Calu3 (cell line): ENCODE measurements at regions not wholly inside any gene's neighbourhood (a gene's known extent, or its start where the extent isn't known, plus 50 kb on each side); places are given as distances from the start of the nearest gene placed in this dataset.

Source experiments
- BruUV-seq: library from RNA; stranded (reverse); fragments of 400-500 nt; replicated peaks from 2 replicates; lab custom pipeline; 2021; lab: Mats Ljungman, UMichigan
- CTCF ChIA-PET: fragments of 300-600 bp; sonication (Branson Sonifier 250); formaldehyde crosslinking; loops from one replicate; lab custom pipeline; 2022; ENCODE audit warnings: antibody characterized with exemption; lab: Charles Lee
- DNase-seq: peaks from one replicate; pipeline ENCODE4 v3.0.0; 2022
- H3K27ac Mint-ChIP-seq: one replicate; pipeline ENCODE4 v1.8.0; 2022; ENCODE audit warnings: mixed read lengths; ENCODE audit not compliant: unreplicated experiment
- H3K27me3 Mint-ChIP-seq: one replicate; pipeline ENCODE4 v1.8.0; 2022; ENCODE audit warnings: mixed read lengths; ENCODE audit not compliant: unreplicated experiment
- H3K36me3 Mint-ChIP-seq: one replicate; pipeline ENCODE4 v1.8.0; 2022; ENCODE audit warnings: mild to moderate bottlenecking, moderate library complexity, mixed read lengths; ENCODE audit not compliant: insufficient read depth, unreplicated experiment
- H3K4me1 Mint-ChIP-seq: one replicate; pipeline ENCODE4 v1.8.0; 2022; ENCODE audit warnings: mild to moderate bottlenecking, low read depth, mixed read lengths; ENCODE audit not compliant: unreplicated experiment
- H3K4me3 Mint-ChIP-seq: one replicate; pipeline ENCODE4 v1.8.0; 2022; ENCODE audit warnings: mild to moderate bottlenecking, low read depth, moderate library complexity, mixed read lengths; ENCODE audit not compliant: unreplicated experiment
- H3K9me3 Mint-ChIP-seq: one replicate; pipeline ENCODE4 v1.8.0; 2022; ENCODE audit warnings: low read depth, mixed read lengths; ENCODE audit not compliant: unreplicated experiment
- intact Hi-C: fragments of 100-400 bp; cut with micrococcal nuclease; formaldehyde crosslinking; loops from one replicate; pipeline ENCODE4 v1.10.0; 2022; ENCODE audit not compliant: unreplicated experiment
- TF ChIP-seq, protein P1 (sequence below): fragments of 200-600 bp; IDR thresholded peaks from one replicate; pipeline ENCODE4 v1.8.0; 2022; ENCODE audit warnings: antibody characterized with exemption; ENCODE audit not compliant: unreplicated experiment

DNA sequence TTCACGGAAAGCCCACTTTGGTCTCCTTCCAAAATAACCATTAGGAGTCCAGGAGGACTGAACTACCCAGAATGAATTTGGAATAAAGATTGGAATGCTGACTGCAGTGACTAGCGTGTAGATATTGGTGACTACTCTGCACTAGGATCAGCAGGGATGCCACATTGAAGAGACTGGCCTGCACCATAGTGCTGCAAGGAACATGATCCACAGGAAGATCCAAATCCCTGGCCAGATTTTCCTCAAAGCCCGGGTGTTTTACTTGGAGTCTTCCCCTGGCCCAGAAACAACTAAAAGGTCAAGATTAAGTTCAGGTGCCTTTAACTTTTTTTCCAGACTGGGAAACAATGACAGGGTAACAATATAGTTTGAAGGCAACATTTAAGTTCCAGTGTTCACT is 870.4 kb downstream of the CDH8 start:
- Mint-ChIP-seq H3K9me3 (peaks cover 10% of the 10 kb centered on the region), H3K4me3 (no peak overlapping the region), H3K36me3 (no peaks in the 10 kb centered on the region), H3K27ac (no peak overlapping the region), H3K27me3 (no peaks in the 10 kb centered on the region), H3K4me1 (no peaks in the 10 kb centered on the region)
- DNase-seq, result no peak
- TF ChIP-seq, protein P1, sequence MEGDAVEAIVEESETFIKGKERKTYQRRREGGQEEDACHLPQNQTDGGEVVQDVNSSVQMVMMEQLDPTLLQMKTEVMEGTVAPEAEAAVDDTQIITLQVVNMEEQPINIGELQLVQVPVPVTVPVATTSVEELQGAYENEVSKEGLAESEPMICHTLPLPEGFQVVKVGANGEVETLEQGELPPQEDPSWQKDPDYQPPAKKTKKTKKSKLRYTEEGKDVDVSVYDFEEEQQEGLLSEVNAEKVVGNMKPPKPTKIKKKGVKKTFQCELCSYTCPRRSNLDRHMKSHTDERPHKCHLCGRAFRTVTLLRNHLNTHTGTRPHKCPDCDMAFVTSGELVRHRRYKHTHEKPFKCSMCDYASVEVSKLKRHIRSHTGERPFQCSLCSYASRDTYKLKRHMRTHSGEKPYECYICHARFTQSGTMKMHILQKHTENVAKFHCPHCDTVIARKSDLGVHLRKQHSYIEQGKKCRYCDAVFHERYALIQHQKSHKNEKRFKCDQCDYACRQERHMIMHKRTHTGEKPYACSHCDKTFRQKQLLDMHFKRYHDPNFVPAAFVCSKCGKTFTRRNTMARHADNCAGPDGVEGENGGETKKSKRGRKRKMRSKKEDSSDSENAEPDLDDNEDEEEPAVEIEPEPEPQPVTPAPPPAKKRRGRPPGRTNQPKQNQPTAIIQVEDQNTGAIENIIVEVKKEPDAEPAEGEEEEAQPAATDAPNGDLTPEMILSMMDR, result no peak
- no TSS peak for BruUV-seq
- CTCF ChIA-PET, result no interaction called here
- intact Hi-C loops, result no loop called here

DNA sequence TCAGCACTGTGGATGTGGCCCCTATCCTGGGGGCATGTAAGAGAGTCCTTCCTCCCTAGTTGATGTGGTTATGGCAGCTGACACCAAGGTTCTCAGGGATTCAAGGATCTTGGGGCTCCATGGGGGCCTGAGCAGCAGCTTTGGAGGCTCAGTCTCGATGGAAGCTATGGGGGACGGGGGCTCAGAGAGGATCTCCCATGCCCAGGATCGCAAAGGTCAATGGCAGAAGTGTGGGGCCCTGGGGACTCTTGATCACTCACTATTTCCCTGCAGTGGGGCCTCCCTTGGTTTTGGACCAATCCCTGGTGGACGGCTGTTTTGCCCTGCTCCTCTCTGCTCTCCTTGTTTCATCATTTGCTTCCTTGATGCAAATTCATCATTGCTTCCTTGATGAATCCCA is 885.9 kb downstream of the CDH8 start:
- H3K27ac Mint-ChIP-seq, result no peak overlapping the region
- CTCF ChIA-PET, result no interaction called here
- H3K4me1 Mint-ChIP-seq, result no peaks in the 10 kb centered on the region
- no TSS peak for BruUV-seq
- no peak overlapping the region for H3K4me3 Mint-ChIP-seq
- no peaks in the 10 kb centered on the region for H3K36me3 Mint-ChIP-seq
- intact Hi-C loops, result no loop called here
- H3K9me3 Mint-ChIP-seq, result peaks cover 7% of the 10 kb centered on the region
- H3K27me3 Mint-ChIP-seq, result no peaks in the 10 kb centered on the region
- no peak for DNase-seq
- TF ChIP-seq, protein P1, result no peak

DNA sequence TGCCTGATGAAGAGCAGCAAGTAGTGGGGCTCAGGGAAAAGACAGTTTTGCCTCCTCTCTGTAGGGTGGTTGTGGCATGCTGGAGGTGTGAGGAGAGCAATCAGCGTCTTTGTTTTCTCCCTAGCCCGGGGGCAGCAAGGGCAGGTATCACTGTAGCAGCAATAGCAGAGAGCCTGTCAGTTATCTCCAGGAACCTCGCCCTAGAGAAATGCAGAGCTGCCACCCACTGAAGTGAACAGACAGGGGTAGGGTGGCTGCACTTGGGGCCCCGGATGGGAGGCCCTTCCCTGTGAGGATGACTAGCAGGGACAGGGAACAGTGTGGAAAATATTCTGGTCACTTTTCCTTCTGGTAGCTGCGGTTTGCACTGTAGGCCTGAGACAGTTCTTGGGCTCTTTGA is 886.5 kb downstream of the CDH8 start:
- H3K27me3 Mint-ChIP-seq, result no peaks in the 10 kb centered on the region
- TF ChIP-seq, protein P1, result no peak
- no TSS peak for BruUV-seq
- CTCF ChIA-PET, result no interaction called here
- no peaks in the 10 kb centered on the region for H3K36me3 Mint-ChIP-seq
- H3K4me3 Mint-ChIP-seq, result no peak overlapping the region
- DNase-seq, result no peak
- H3K4me1 Mint-ChIP-seq, result no peaks in the 10 kb centered on the region
- intact Hi-C loops, result no loop called here
- H3K9me3 Mint-ChIP-seq, result peaks cover 7% of the 10 kb centered on the region
- no peak overlapping the region for H3K27ac Mint-ChIP-seq

DNA sequence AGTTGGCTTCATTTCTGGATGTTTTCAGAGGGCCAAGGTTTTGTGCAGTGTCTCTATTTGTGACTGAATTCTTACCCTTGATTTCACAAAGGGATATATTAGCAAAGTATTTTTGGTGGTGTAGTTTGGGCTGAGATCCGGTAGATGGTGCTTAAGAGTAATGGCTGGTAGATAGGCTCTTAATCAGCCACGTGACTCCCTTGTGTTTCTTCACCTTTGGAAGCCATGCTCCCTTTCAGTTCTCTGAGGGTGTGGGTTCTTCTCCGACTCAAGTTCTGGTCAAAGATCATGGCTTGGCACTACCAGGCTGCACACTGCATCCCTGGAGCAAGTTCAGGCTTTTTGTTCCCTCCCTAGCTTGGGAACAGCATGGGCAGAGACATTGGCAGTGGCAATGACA is 887.3 kb downstream of the CDH8 start:
- Mint-ChIP-seq H3K36me3 (no peaks in the 10 kb centered on the region), H3K27me3 (no peaks in the 10 kb centered on the region), H3K4me3 (no peak overlapping the region), H3K27ac (no peak overlapping the region), H3K4me1 (no peaks in the 10 kb centered on the region), H3K9me3 (peaks cover 7% of the 10 kb centered on the region)
- no TSS peak for BruUV-seq
- TF ChIP-seq, protein P1, result no peak
- CTCF ChIA-PET, result no interaction called here
- intact Hi-C loops, result no loop called here
- DNase-seq, result no peak

DNA sequence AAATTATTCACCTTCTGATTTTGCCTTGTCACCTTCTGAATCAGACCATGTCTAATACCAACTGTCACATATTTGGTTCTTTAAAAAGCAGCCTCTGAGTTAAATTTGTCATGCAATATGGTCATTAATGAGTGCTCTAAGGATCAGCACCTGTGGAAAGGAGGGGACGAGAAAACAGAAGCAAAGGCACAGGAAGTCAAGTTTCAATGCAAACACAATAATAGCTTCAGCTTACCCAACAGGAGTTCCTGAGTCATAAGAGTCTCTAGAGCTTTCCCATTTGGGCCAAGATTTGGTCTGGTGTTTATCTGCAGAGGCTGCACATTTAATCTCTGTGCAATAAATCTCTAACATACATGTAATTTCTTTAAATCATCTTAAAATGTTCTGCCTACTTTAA is 889.8 kb downstream of the CDH8 start:
- no peak overlapping the region for H3K4me3 Mint-ChIP-seq
- no peak for DNase-seq
- no peak overlapping the region for H3K27ac Mint-ChIP-seq
- BruUV-seq, result no TSS peak
- TF ChIP-seq, protein P1, result no peak
- no peaks in the 10 kb centered on the region for H3K27me3 Mint-ChIP-seq
- intact Hi-C loops, result no loop called here
- CTCF ChIA-PET, result no interaction called here
- H3K9me3 Mint-ChIP-seq, result peaks cover 9% of the 10 kb centered on the region
- H3K36me3 Mint-ChIP-seq, result no peaks in the 10 kb centered on the region
- H3K4me1 Mint-ChIP-seq, result no peaks in the 10 kb centered on the region
